Panc1 (cell line): ENCODE measurements at regions not wholly inside any gene's neighbourhood (a gene's known extent, or its start where the extent isn't known, plus 50 kb on each side); places are given as distances from the start of the nearest gene placed in this dataset.

Experiments
- CTCF ChIP-seq: fragments of 450-650 bp; IDR thresholded peaks from 2 replicates; pipeline ENCODE4 v1.5.1; 2017; ENCODE audit warnings: mild to moderate bottlenecking
- POLR2AphosphoS5 ChIP-seq: IDR thresholded peaks from 2 replicates; pipeline ENCODE4 v1.6.1; 2012; ENCODE audit warnings: mild to moderate bottlenecking, low read depth, low read length, moderate library complexity

GRCh38 chr5:62964428-62964827, 385.8 kb downstream of the LRRC70 start:
- TF ChIP-seq CTCF, result no peak
- no peak for TF ChIP-seq POLR2AphosphoS5
